GM12878 (cell line): ENCODE measurements at regions not wholly inside any gene's neighbourhood (a gene's known extent, or its start where the extent isn't known, plus 50 kb on each side); places are given as distances from the start of the nearest gene placed in this dataset.
"Not testable (repeated sequence)": the region's sequence is repeated elsewhere in the genome, so short reads cannot be mapped to it uniquely, and the experiment has no call there.

Source experiments
- ATAC-seq: fragments of 200-7000 bp; cut with Tn5 transposase; 3 replicates; pipeline ENCODE4 v1.9.1; 2020; ENCODE audit warnings: mild to moderate bottlenecking, moderate library complexity
- BruUV-seq: library from RNA; stranded (reverse); fragments of 400-500 nt; replicated peaks from 2 replicates; lab custom pipeline; 2021; lab: Mats Ljungman, UMichigan
- CTCF ChIA-PET: fragments of 300-600 bp; sonication (Branson Sonifier 250); formaldehyde crosslinking; extraction: SDS; loops from one replicate; lab custom pipeline; 2021; ENCODE audit warnings: inconsistent platforms; lab: Yijun Ruan, JAX
- POLR2A ChIA-PET: fragments of 350-600 bp; formaldehyde crosslinking; extraction: SDS; loops from one replicate; lab custom pipeline; 2021; ENCODE audit warnings: inconsistent platforms; lab: Charles Lee
- RAD21 ChIA-PET: fragments of 300-600 bp; sonication (Branson Sonifier 250); formaldehyde crosslinking; loops from one replicate; lab custom pipeline; 2023; ENCODE audit warnings: antibody characterized with exemption; ENCODE audit not compliant: unreplicated experiment; lab: Charles Lee
- SMC1A ChIA-PET: fragments of 300-600 bp; sonication (Branson Sonifier 250); formaldehyde crosslinking; loops from one replicate; lab custom pipeline; 2023; ENCODE audit not compliant: unreplicated experiment, uncharacterized antibody; lab: Charles Lee
- DNase-seq: peaks from one replicate; pipeline ENCODE4 v3.0.0-alpha.2; 2011; ENCODE audit warnings: low read depth, low spot score
- FAIRE-seq: peaks from 3 replicates; lab custom pipeline; 2011; peaks lifted over from hg19 to GRCh38; lab: Jason Lieb, UNC
- H2AFZ ChIP-seq: 2 replicates; pipeline ENCODE4 v1.6.0; 2011; ENCODE audit warnings: low read depth, low read length, control low read depth; ENCODE audit not compliant: control insufficient read depth
- H3K27ac ChIP-seq: 2 replicates; pipeline ENCODE4 v1.5.1; 2011; ENCODE audit warnings: control low read depth; ENCODE audit not compliant: control insufficient read depth, insufficient read depth
- H3K27me3 ChIP-seq, 2 experiments: replicated peaks in 1 of 2; 2 replicates each; pipeline versions ENCODE4 v1.6.0 to v1.6.1; 2011; ENCODE audit warnings: low read length in 1 of 2; ENCODE audit not compliant: control insufficient read depth in 2 of 2, insufficient read depth in 2 of 2
- H3K36me3 ChIP-seq, 2 experiments: 2 replicates each; pipeline ENCODE4 v1.5.1; 2011; ENCODE audit warnings: low read length in 1 of 2; ENCODE audit not compliant: control insufficient read depth in 2 of 2, insufficient read depth in 2 of 2
- H3K4me1 ChIP-seq: 2 replicates; pipeline ENCODE4 v1.6.1; 2011; ENCODE audit warnings: mild to moderate bottlenecking, low read length, moderate library complexity, mixed read lengths; ENCODE audit not compliant: control insufficient read depth, insufficient read depth
- H3K4me2 ChIP-seq: 2 replicates; pipeline ENCODE4 v1.6.0; 2011; ENCODE audit warnings: control low read depth; ENCODE audit not compliant: control insufficient read depth, insufficient read depth
- H3K4me3 ChIP-seq: fragments of 200-600 bp; sonication (generic); 2 replicates; pipeline ENCODE4 v1.5.1; 2016
- H3K79me2 ChIP-seq: 2 replicates; pipeline ENCODE4 v1.6.0; 2011; ENCODE audit warnings: low read length; ENCODE audit not compliant: control insufficient read depth, insufficient read depth
- H3K9ac ChIP-seq: 2 replicates; pipeline ENCODE4 v1.8.0; 2011; ENCODE audit warnings: low read length, control low read depth, mixed read lengths; ENCODE audit not compliant: control insufficient read depth, insufficient read depth
- H3K9me3 ChIP-seq: replicated peaks from 3 replicates; pipeline ENCODE4 v1.5.1; 2011; ENCODE audit warnings: mild to moderate bottlenecking, low read length; ENCODE audit not compliant: control insufficient read depth, insufficient read depth
- H4K20me1 ChIP-seq: 2 replicates; pipeline ENCODE4 v1.6.0; 2011; ENCODE audit not compliant: control insufficient read depth, insufficient read depth
- EP300 ChIP-seq, 2 experiments: fragments of 150-350 bp in 1 of 2; IDR thresholded peaks; 2 replicates each; pipeline ENCODE4 v1.6.1; 2011 to 2012; ENCODE audit warnings: low read depth in 2 of 2, low read length in 2 of 2, borderline replicate concordance in 1 of 2, improper control_type of control experiment in 1 of 2, inconsistent platforms in 1 of 2; ENCODE audit not compliant: control insufficient read depth in 1 of 2
- ESRRA ChIP-seq: IDR thresholded peaks from 2 replicates; pipeline ENCODE4 v1.6.1; 2012; ENCODE audit warnings: mild to moderate bottlenecking, low read length, improper control_type of control experiment
- GABPA ChIP-seq: IDR thresholded peaks from 2 replicates; pipeline ENCODE4 v1.6.1; 2014; ENCODE audit warnings: antibody characterized with exemption, low read depth, mild to moderate bottlenecking, inconsistent platforms
- NR2C2 ChIP-seq: IDR thresholded peaks from 2 replicates; pipeline ENCODE4 v1.6.1; 2011; ENCODE audit warnings: borderline replicate concordance, low read depth; ENCODE audit not compliant: control insufficient read depth, insufficient read length
- POLR2A ChIP-seq: IDR thresholded peaks from 2 replicates; pipeline ENCODE4 v1.6.1; 2011; ENCODE audit warnings: low read depth, mild to moderate bottlenecking, low read length
- RUNX3 ChIP-seq: IDR thresholded peaks from 2 replicates; pipeline ENCODE4 v1.6.1; 2012; ENCODE audit warnings: low read length, inconsistent platforms
- SMAD1 ChIP-seq: fragments of 450-650 bp; IDR thresholded peaks from 2 replicates; pipeline ENCODE4 v1.6.1; 2018; ENCODE audit warnings: mild to moderate bottlenecking, low read depth; ENCODE audit not compliant: partially characterized antibody
- SRF ChIP-seq, 2 experiments: IDR thresholded peaks; 2 replicates each; pipeline ENCODE4 v1.6.1; 2011; ENCODE audit warnings: low read depth in 2 of 2, low read length in 2 of 2, mild to moderate bottlenecking in 1 of 2, moderate library complexity in 1 of 2
- ZNF217 ChIP-seq: fragments of 450-650 bp; IDR thresholded peaks from 2 replicates; pipeline ENCODE4 v1.6.1; 2017; ENCODE audit warnings: antibody characterized with exemption, mild to moderate bottlenecking
- ZNF274 ChIP-seq: IDR thresholded peaks from one replicate; pipeline ENCODE4 v1.8.0; 2011; ENCODE audit not compliant: insufficient read length, insufficient read depth
- WGBS: methylation state at CpG from one replicate; pipeline ENCODE4 v1.1.6; 2016; ENCODE audit warnings: low lambda C conversion rate; ENCODE audit not compliant: insufficient replicate concordance, insufficient coverage; ENCODE audit errors: missing lambda C conversion rate; 5-methylcytosine and 5-hydroxymethylcytosine counted together
- in situ Hi-C: fragments of 300-500 bp; cut with MboI; formaldehyde crosslinking; loops from 9 replicates; pipeline ENCODE4 v1.14.3; 2018; ENCODE audit warnings: mixed read lengths
- intact Hi-C: fragments of 100-400 bp; cut with micrococcal nuclease; formaldehyde crosslinking; loops from one replicate; pipeline ENCODE4 v1.14.2; 2022; ENCODE audit not compliant: unreplicated experiment
- TF ChIP-seq, protein P1 (sequence below): fragments of 450-650 bp; IDR thresholded peaks from 2 replicates; pipeline ENCODE4 v1.6.1; 2016; ENCODE audit warnings: mild to moderate bottlenecking
- TF ChIP-seq, protein P2 (sequence below): fragments of 450-650 bp; IDR thresholded peaks from 2 replicates; pipeline ENCODE4 v1.6.1; 2017; ENCODE audit warnings: borderline replicate concordance
- TF ChIP-seq, protein P3 (sequence below): IDR thresholded peaks from 2 replicates; pipeline ENCODE4 v1.6.1; 2011; ENCODE audit warnings: mild to moderate bottlenecking, low read depth, low read length, moderate library complexity; ENCODE audit not compliant: insufficient replicate concordance
- TF ChIP-seq, protein P4 (sequence below): IDR thresholded peaks from 2 replicates; pipeline ENCODE4 v1.6.1; 2011; ENCODE audit warnings: low read depth, mild to moderate bottlenecking, low read length, moderate library complexity, borderline replicate concordance; ENCODE audit errors: extremely low read depth
- TF ChIP-seq, protein P5 (sequence below): IDR thresholded peaks from 2 replicates; pipeline ENCODE4 v1.6.1; 2012; ENCODE audit warnings: low read depth, low read length, improper control_type of control experiment

DNA sequence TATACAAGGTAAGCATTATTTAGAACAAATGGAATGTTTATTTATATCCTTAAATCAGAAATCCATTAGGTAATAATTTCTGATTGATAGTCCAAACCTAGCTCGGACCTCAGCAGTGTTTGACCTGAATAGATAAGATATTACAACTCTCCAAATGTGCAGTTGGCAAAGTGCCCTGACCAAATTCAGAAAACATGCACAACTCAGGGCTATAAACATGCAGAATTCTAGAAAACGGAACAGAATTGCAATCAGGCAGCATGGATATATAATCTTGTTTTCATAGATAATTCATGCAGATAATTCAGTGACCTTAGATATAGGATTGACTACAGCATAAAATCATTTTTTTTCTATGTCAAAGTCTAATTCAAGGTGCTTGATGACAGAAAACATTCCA, 626.6 kb upstream of the CITED2 start:
- WGBS: 32% methylated on average over 2 of the region's 2 CpGs
- in situ Hi-C loops: no loop called here
- Histone ChIP-seq H3K9ac (no peak overlapping the region), H3K4me1 (no peaks in the 10 kb centered on the region), H3K9me3 (no peaks in the 10 kb centered on the region), H2AFZ (no peak overlapping the region), H3K79me2 (no peaks in the 10 kb centered on the region), H3K4me2 (no peak overlapping the region), H4K20me1 (no peaks in the 10 kb centered on the region), H3K4me3 (no peak overlapping the region), H3K27ac (no peak overlapping the region), H3K27me3 (no peaks in the 10 kb centered on the region), H3K36me3 (no peaks in the 10 kb centered on the region)
- SMC1A ChIA-PET: no interaction called here
- POLR2A ChIA-PET: no interaction called here
- RAD21 ChIA-PET: no interaction called here
- DNase-seq (no peak), FAIRE-seq (no peak), ATAC-seq (no peak)
- CTCF ChIA-PET: interaction anchor here (0.6 kb wide), 1 partner anchor 1494 kb away, joined by 3 read pairs; no protein-coding TSS in a partner anchor
- no TSS peak for BruUV-seq
- TF ChIP-seq RUNX3 (no peak), ZNF274 (no peak), ZNF217 (no peak), SMAD1 (no peak), NR2C2 (no peak), POLR2A (no peak), SRF (IDR thresholded peaks at IDR 0.05; ENCODE audit: low read depth in 2 of 2, low read length in 2 of 2) (no peak), EP300 (IDR thresholded peaks at IDR 0.05; ENCODE audit: borderline replicate concordance in 1 of 2, control insufficient read depth in 1 of 2, low read depth in 2 of 2, low read length in 2 of 2) (no peak), ESRRA (no peak), GABPA (no peak)
- TF ChIP-seq, protein P1, sequence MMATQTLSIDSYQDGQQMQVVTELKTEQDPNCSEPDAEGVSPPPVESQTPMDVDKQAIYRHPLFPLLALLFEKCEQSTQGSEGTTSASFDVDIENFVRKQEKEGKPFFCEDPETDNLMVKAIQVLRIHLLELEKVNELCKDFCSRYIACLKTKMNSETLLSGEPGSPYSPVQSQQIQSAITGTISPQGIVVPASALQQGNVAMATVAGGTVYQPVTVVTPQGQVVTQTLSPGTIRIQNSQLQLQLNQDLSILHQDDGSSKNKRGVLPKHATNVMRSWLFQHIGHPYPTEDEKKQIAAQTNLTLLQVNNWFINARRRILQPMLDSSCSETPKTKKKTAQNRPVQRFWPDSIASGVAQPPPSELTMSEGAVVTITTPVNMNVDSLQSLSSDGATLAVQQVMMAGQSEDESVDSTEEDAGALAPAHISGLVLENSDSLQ: no peak
- TF ChIP-seq, protein P2, sequence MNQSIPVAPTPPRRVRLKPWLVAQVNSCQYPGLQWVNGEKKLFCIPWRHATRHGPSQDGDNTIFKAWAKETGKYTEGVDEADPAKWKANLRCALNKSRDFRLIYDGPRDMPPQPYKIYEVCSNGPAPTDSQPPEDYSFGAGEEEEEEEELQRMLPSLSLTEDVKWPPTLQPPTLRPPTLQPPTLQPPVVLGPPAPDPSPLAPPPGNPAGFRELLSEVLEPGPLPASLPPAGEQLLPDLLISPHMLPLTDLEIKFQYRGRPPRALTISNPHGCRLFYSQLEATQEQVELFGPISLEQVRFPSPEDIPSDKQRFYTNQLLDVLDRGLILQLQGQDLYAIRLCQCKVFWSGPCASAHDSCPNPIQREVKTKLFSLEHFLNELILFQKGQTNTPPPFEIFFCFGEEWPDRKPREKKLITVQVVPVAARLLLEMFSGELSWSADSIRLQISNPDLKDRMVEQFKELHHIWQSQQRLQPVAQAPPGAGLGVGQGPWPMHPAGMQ: no peak
- TF ChIP-seq, protein P3, sequence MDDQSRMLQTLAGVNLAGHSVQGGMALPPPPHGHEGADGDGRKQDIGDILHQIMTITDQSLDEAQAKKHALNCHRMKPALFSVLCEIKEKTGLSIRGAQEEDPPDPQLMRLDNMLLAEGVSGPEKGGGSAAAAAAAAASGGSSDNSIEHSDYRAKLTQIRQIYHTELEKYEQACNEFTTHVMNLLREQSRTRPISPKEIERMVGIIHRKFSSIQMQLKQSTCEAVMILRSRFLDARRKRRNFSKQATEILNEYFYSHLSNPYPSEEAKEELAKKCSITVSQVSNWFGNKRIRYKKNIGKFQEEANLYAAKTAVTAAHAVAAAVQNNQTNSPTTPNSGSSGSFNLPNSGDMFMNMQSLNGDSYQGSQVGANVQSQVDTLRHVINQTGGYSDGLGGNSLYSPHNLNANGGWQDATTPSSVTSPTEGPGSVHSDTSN: no peak
- TF ChIP-seq, protein P4, sequence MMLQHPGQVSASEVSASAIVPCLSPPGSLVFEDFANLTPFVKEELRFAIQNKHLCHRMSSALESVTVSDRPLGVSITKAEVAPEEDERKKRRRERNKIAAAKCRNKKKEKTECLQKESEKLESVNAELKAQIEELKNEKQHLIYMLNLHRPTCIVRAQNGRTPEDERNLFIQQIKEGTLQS: no peak
- TF ChIP-seq, protein P5, sequence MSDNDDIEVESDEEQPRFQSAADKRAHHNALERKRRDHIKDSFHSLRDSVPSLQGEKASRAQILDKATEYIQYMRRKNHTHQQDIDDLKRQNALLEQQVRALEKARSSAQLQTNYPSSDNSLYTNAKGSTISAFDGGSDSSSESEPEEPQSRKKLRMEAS: no peak
- intact Hi-C loops: no loop called here

DNA sequence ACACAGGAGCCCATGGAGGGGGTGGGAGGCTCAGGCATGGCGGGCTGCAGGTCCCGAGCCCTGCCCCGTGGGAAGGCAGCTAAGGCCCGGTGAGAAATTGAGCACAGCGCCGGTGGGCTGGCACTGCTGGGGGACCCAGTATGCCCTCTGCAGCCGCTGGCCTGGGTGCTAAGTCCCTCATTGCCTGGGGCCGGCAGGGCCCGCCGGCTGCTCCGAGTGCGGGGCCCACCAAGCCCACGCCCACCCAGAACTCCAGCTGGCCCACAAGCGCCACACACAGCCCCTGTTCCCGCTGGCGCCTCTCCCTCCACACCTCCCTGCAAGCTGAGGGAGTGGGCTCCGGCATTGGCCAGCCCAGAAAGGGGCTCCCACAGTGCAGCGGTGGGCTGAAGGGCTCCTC, 625.2 kb upstream of the CITED2 start:
- H3K27ac ChIP-seq, CTCF ChIA-PET, H4K20me1 ChIP-seq, H3K9me3 ChIP-seq, H2AFZ ChIP-seq, BruUV-seq, H3K4me1 ChIP-seq, SMC1A ChIA-PET, ATAC-seq, H3K4me3 ChIP-seq, POLR2A ChIA-PET, DNase-seq, H3K36me3 ChIP-seq, H3K4me2 ChIP-seq, FAIRE-seq, H3K9ac ChIP-seq, H3K79me2 ChIP-seq, in situ Hi-C loops, H3K27me3 ChIP-seq, RAD21 ChIA-PET: not testable (repeated sequence)
- WGBS: 78% methylated on average over 13 of the region's 18 CpGs
- intact Hi-C loops: loop anchor here (5.0 kb wide), 1 partner anchor 117 kb away; no protein-coding TSS in a partner anchor
